ENCODE measurements at regions not wholly inside any gene's neighbourhood (a gene's known extent, or its start where the extent isn't known, plus 50 kb on each side); places are given as distances from the start of the nearest gene placed in this dataset.

DNA sequence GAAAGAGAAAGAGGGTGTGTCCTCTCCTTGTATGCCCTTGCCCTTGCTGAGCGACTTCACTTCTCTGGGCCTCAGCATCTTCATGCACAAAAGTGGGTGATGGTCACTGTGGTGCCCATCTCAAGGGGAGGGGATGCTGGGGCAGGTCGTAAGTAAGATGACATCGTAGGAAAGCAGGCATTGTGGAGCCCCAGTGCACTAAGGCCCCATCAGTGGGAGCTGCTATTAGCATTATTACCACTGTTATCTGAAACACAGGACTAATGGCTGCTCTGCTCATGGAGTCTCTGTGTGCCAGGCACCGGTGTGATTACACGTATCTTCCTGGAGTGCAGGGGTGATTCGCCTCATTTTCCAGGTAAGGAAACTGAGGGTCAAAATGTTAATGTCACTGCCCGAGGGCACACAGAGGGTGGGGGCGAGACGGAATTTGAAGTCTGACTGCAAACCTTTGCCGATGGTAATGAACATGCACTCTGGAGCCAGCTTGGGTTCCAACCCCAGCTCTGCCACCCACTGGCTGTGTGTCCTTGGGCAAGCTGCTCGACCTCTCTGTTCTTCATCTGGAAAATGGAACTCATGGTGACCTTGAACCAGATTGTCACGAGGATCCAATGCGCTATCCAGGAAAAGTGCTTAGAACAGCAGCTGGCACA is 63.2 kb upstream of the GSE1 start:
- no peak for TF ChIP-seq ZFX (IDR thresholded peaks at IDR 0.05)
- TF ChIP-seq, protein P1, sequence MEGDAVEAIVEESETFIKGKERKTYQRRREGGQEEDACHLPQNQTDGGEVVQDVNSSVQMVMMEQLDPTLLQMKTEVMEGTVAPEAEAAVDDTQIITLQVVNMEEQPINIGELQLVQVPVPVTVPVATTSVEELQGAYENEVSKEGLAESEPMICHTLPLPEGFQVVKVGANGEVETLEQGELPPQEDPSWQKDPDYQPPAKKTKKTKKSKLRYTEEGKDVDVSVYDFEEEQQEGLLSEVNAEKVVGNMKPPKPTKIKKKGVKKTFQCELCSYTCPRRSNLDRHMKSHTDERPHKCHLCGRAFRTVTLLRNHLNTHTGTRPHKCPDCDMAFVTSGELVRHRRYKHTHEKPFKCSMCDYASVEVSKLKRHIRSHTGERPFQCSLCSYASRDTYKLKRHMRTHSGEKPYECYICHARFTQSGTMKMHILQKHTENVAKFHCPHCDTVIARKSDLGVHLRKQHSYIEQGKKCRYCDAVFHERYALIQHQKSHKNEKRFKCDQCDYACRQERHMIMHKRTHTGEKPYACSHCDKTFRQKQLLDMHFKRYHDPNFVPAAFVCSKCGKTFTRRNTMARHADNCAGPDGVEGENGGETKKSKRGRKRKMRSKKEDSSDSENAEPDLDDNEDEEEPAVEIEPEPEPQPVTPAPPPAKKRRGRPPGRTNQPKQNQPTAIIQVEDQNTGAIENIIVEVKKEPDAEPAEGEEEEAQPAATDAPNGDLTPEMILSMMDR (conservative IDR thresholded peaks at IDR 0.05): no peak

DNA sequence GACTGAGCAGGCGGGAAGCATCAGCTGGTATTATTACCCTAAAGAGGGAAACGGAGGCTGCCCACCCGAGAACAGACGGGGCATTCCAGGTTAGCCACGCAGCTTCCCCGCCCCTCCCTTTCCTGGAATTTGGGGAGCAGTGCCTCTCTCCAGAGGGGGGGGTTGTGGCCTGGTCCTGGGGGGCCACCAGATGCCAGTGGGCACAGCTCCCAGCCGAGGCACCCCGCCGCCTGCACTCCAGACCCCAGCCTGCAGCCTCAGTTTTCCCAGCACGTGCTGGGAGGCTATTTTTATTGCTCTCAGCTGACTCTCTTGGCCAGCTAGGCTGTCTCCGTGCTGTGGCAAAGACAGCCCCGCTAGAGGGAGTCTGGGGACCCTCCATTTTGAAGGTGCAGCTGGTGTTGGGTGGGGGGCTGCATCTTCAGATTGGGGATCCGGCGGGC is 62.7 kb upstream of the GSE1 start:
- TF ChIP-seq ZFX (IDR thresholded peaks at IDR 0.05): no peak
- TF ChIP-seq, protein P1 (conservative IDR thresholded peaks at IDR 0.05): no peak
- H3K27ac ChIP-seq: no peak overlapping the region; the same call in 1 of the 2 replicates

More for the DNA sequence above, 63.2 kb upstream of the GSE1 start:
- H3K27ac ChIP-seq: no peak overlapping the region

DNA sequence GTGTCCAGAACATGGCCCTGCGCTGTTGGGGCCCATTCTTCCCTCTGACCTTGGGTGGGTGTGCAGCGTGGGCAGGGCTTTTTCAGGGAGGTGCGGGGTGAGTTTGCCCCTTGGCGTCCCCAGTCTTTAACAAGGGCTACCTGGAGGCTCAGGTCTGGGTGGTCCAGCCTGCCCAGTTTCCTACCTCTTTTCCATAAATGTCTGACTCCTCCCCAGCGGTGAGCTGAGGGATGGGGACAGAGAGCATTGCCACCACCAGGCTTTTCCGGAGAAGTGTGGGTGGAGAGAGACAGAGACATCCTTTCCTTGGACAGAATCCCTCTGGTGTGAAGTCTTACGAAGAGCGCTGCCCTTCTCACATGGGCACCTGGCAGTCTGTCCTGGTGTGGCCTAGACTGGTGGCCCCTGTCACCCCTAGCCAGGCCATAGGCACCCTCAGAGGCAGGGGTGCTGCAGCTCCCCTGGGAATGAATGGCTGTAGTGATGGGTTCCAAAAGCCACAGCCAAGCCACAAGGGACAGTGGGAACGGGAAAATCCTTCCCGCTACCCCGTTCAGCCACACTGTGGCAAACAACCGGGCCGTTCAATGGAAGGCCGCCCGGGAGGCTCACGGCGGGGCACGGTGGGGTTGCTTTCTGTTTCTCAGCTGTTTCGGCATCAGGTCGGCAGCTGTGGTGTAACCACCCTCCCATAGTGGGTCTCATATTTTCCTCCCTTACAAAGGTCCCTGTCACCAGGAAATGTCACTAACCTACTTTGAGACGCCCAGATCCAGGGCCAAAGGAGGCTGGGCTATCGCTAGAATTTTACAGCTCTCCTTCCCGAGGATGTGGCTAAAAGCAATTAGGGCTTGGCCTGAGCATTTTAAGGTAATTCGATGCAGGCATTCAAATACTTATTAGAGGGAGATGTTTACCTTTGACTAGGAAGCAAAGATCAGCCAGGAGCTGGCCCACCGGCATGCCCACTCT is 61.9 kb upstream of the GSE1 start:
- peak overlapping the region; percentile 99 for H3K27ac ChIP-seq
- no peak for TF ChIP-seq ZFX (IDR thresholded peaks at IDR 0.05)
- TF ChIP-seq, protein P1 (conservative IDR thresholded peaks at IDR 0.05): no peak

DNA sequence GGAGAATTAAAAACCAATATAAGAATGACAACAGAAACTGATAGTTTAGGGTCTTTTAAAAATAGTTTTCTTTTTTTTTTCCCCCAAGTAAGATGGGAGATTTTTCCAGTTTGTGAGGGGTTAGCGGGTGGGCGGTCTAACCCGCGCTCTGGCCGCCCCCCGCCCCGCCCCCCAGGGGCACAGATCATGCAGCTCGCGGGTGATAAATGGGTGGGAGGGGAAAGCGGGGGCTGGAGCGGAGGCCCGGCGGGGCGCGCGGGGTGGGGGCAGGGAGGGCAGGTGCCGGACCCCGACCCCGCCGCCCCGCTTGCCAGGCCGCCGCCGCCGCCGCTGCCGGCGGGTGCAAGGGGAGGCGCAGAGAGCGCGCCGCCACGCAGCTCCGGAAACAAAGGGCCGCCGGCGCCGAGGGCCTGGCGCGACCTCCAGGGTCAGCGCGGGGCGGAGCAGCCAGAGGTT is 60.1 kb upstream of the GSE1 start:
- H3K27ac ChIP-seq: peak overlapping the region; percentile 99
- no peak for TF ChIP-seq ZFX (IDR thresholded peaks at IDR 0.05)
- TF ChIP-seq, protein P1 (conservative IDR thresholded peaks at IDR 0.05): no peak

DNA sequence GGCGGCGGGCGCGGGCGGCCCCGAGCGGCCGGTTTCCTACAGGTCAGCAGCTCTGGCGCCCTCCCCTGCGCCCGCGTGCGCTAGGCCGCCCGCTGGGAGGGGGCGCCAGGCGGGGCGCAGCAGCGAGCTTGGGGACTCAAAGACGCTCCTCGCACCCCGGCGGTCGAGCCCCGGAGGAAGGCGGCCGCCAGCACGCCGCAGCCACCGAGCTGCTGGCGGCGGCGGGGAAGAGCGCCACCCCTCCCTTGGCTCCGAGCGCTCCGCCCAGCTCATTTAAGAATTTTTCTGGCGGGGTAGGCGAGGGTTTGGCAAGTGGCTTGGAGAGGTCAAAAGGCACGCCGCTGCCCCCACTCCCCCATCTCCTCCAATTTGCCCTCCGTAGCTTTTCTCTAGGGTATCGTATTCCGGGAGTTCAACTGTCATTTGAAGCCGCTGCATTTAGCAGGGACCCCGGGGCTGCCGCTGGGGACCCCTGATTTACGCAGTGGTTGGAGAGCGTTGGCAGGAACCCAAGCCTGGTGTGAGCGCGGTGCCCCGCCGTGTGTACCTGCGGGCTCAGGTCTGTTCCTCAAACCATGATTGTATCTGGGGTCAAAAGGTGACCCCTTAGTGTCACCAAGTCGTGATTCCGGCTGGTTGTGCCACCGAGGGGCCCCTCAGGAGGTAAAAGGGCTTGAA is 59.5 kb upstream of the GSE1 start:
- peak overlapping the region; percentile 99 for H3K27ac ChIP-seq
- 0 out of 2 replicates have a peak, but pooled peaks have one; percentile 35 for TF ChIP-seq ZFX (IDR thresholded peaks at IDR 0.05)
- TF ChIP-seq, protein P1 (conservative IDR thresholded peaks at IDR 0.05): peak; percentile 46

DNA sequence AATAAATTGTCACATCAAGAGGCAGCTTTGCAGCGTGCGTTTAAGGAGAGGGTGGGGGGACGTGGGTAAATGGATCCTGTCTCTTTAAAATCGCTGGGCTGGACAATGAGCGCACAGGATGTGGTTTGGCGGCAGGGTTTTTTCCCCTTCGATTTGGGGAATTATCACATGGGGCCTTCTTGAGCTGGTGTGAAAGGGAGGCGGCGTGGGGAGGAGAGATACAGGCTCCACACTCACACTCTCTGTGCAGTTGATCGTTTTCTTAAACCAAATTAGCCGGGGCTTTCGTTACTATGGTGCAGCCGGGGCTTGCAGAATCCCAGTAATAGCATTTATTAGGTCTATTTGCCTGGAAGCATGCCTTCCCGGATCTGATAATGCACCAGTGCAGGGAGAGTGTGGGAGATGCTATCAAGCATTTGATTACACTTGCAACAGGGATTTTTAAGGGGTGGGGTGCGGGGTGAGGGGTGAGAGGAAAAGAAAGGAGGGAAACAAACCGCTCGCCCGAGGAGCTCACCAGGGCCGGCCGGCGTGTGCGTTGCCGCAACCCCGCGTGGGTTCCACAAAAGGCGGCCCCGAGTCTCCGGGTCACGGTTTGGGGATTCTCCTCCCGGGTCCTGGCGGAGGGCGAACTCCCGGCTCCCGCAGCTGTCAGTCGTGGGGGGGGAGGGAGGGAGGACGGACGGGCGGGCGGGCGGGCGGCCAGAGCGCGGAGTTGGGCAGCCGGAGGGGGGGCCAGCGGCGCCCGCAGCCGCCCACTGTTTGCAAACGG is 58.8 kb upstream of the GSE1 start:
- H3K27ac ChIP-seq: peak overlapping the region; percentile 99
- TF ChIP-seq, protein P1 (conservative IDR thresholded peaks at IDR 0.05): no peak
- no peak for TF ChIP-seq ZFX (IDR thresholded peaks at IDR 0.05)

Data from C4-2B (cell line).